B cell (primary cell): ENCODE measurements at regions not wholly inside any gene's neighbourhood (a gene's known extent, or its start where the extent isn't known, plus 50 kb on each side); places are given as distances from the start of the nearest gene placed in this dataset.

Source experiments
- CTCF ChIP-seq: fragments of 200-600 bp; IDR thresholded peaks from one replicate; pipeline ENCODE4 v1.8.0; 2022; ENCODE audit warnings: antibody characterized with exemption, mild to moderate bottlenecking
- EZH2 ChIP-seq: IDR thresholded peaks from 2 replicates; pipeline ENCODE4 v1.6.1; 2012; ENCODE audit warnings: borderline replicate concordance, low read depth, mild to moderate bottlenecking, moderate library complexity, low read length; ENCODE audit not compliant: insufficient read depth, poor library complexity, severe bottlenecking

GRCh38 chr4:28350485-28350884 lies 1489.8 kb downstream of the STIM2 start:
- TF ChIP-seq CTCF (no peak), EZH2 (no peak)
